ENCODE measurements at regions not wholly inside any gene's neighbourhood (a gene's known extent, or its start where the extent isn't known, plus 50 kb on each side); places are given as distances from the start of the nearest gene placed in this dataset.

GRCh38 chr10:3631701-3632330 is 153.2 kb downstream of the KLF6 start:
- TF ChIP-seq POLR2A (IDR thresholded peaks at IDR 0.05) (no peak), CTCF (IDR thresholded peaks at IDR 0.05) (no peak), EP300 (IDR thresholded peaks at IDR 0.05) (no peak)

GRCh38 chr10:3631291-3631690 is 153.7 kb downstream of the KLF6 start:
- H3K36me3 ChIP-seq = no peaks in the 10 kb centered on the region
- H3K9me3 ChIP-seq = no peaks in the 10 kb centered on the region
- H3K27me3 ChIP-seq = no peaks in the 10 kb centered on the region
- no peak overlapping the region for H3K27ac ChIP-seq
- 92 to 98% methylated on average over 2 of the region's 2 CpGs for WGBS, 2 donors
- H3K4me3 ChIP-seq = no peak overlapping the region
- TF ChIP-seq EP300 (IDR thresholded peaks at IDR 0.05) = no peak
- TF ChIP-seq POLR2A (IDR thresholded peaks at IDR 0.05) = no peak
- TF ChIP-seq CTCF (IDR thresholded peaks at IDR 0.05) = no peak
- DNase-seq (ENCODE audit: low spot score in 2 of 2) = no peak
- no peaks in the 10 kb centered on the region for H3K4me1 ChIP-seq

More at GRCh38 chr10:3631701-3632330, 153.2 kb downstream of the KLF6 start:
- H3K27me3 ChIP-seq = no peaks in the 10 kb centered on the region
- no peaks in the 10 kb centered on the region for H3K4me1 ChIP-seq
- H3K9me3 ChIP-seq = no peaks in the 10 kb centered on the region
- WGBS, 2 donors = 88 to 92% methylated on average over 5 of the region's 5 CpGs
- H3K36me3 ChIP-seq = no peaks in the 10 kb centered on the region
- no peak overlapping the region for H3K27ac ChIP-seq
- no peak for DNase-seq (ENCODE audit: low spot score in 2 of 2)
- no peak overlapping the region for H3K4me3 ChIP-seq

- peak overlapping the region in 1 of 4 donors; percentile 79 for H3K27ac ChIP-seq
- 84 to 85% methylated on average over 11 of the region's 11 CpGs for WGBS, 2 donors
These were observed 158.9 kb downstream of the KLF6 start for GRCh38 chr10:3625959-3626751.

GRCh38 chr10:3624367-3624766 is 160.6 kb downstream of the KLF6 start:
- Histone ChIP-seq H3K27me3 (no peaks in the 10 kb centered on the region), H3K4me1 (peaks cover 0 to 26% (median 4%) of the 10 kb centered on the region in 4 donors), H3K4me3 (no peak overlapping the region), H3K36me3 (no peaks in the 10 kb centered on the region), H3K27ac (peak overlapping the region in 3 of 4 donors; percentile 50 to 79 (median 74)), H3K9me3 (peaks cover 0 to 11% (median 0%) of the 10 kb centered on the region in 4 donors)
- TF ChIP-seq EP300 (IDR thresholded peaks at IDR 0.05) (peak; percentile 47 to 77), POLR2A (IDR thresholded peaks at IDR 0.05) (no peak), CTCF (IDR thresholded peaks at IDR 0.05) (no peak)
- 56% methylated on average over 8 of the region's 8 CpGs for WGBS, 2 donors
- no peak for DNase-seq (ENCODE audit: low spot score in 2 of 2)

More at GRCh38 chr10:3625959-3626751, 158.9 kb downstream of the KLF6 start:
- Histone ChIP-seq H3K9me3 (peaks cover 0 to 4% (median 0%) of the 10 kb centered on the region in 4 donors), H3K4me1 (peaks cover 0 to 26% (median 4%) of the 10 kb centered on the region in 4 donors), H3K4me3 (no peak overlapping the region), H3K36me3 (no peaks in the 10 kb centered on the region), H3K27me3 (no peaks in the 10 kb centered on the region)
- no peak for DNase-seq (ENCODE audit: low spot score in 2 of 2)
- TF ChIP-seq EP300 (IDR thresholded peaks at IDR 0.05) (no peak), POLR2A (IDR thresholded peaks at IDR 0.05) (no peak), CTCF (IDR thresholded peaks at IDR 0.05) (no peak)

GRCh38 chr10:3623746-3624145 is 161.3 kb downstream of the KLF6 start:
- 16 to 18% methylated on average over 7 of the region's 7 CpGs for WGBS, 2 donors
- H3K27me3 ChIP-seq = no peaks in the 10 kb centered on the region
- H3K9me3 ChIP-seq = peaks cover 0 to 11% (median 0%) of the 10 kb centered on the region in 4 donors
- no peak for DNase-seq (ENCODE audit: low spot score in 2 of 2)
- peak overlapping the region; percentile 22 to 79 (median 62) for H3K27ac ChIP-seq
- no peaks in the 10 kb centered on the region for H3K36me3 ChIP-seq
- peaks cover 0 to 26% (median 4%) of the 10 kb centered on the region in 4 donors for H3K4me1 ChIP-seq
- no peak overlapping the region for H3K4me3 ChIP-seq
- peak; percentile 59 to 64 for TF ChIP-seq EP300 (IDR thresholded peaks at IDR 0.05)
- no peak for TF ChIP-seq POLR2A (IDR thresholded peaks at IDR 0.05)
- TF ChIP-seq CTCF (IDR thresholded peaks at IDR 0.05) = no peak
